Adipose tissue (tissue), 3 donors: ENCODE measurements at regions not wholly inside any gene's neighbourhood (a gene's known extent, or its start where the extent isn't known, plus 50 kb on each side); places are given as distances from the start of the nearest gene placed in this dataset.

Experiments
- H3K27ac ChIP-seq: one replicate; pipeline ENCODE4 v1.5.1; 2013; ENCODE audit warnings: low read depth, low read length
- WGBS, 3 donors: extraction: QIAGEN DNeasy Blood & Tissue Kit; methylation state at CpG; one replicate each; pipeline ENCODE4 v1.1.7; 2013; 5-methylcytosine and 5-hydroxymethylcytosine counted together
- donor health status: healthy with polysubstance abuse.
- donor health status: Bipolar disorder and iron deficiency.
- donor health status: healthy.

GRCh38 chr5:4737868-4738267, 402.3 kb upstream of the ADAMTS16 start:
- no peak overlapping the region for H3K27ac ChIP-seq
- 44 to 71% (median 52%) methylated on average over 1 of the region's 1 CpG for WGBS, 3 donors

DNA sequence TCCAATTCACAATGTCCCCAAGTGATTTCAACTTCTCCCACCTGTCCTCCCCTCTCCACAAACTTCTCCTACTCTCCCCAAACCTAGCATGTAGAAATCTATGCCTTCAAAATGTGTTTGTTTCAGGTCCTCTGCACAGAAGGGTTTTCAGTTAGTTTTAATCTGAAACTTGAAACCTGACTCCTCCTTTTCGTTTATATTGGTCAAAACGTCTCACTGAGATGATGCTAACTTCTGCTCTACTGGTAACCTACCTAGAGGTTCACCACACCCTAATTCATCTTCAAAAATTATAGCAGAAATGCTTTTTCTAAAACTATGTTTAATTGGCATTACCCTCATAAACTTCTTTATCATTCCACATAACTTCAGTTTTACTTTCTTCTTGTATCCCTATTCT, 401.8 kb upstream of the ADAMTS16 start:
- no peak overlapping the region for H3K27ac ChIP-seq
- WGBS, 3 donors = 32 to 61% (median 56%) methylated on average over 2 of the region's 2 CpGs

GRCh38 chr5:4740156-4740555, 400.0 kb upstream of the ADAMTS16 start:
- H3K27ac ChIP-seq = no peak overlapping the region
- 55 to 65% (median 60%) methylated on average over 8 of the region's 8 CpGs for WGBS, 3 donors

- 38 to 47% (median 46%) methylated on average over 2 of the region's 2 CpGs for WGBS, 3 donors
- no peak overlapping the region for H3K27ac ChIP-seq
These were observed 381.6 kb upstream of the ADAMTS16 start for GRCh38 chr5:4758550-4758949.

DNA sequence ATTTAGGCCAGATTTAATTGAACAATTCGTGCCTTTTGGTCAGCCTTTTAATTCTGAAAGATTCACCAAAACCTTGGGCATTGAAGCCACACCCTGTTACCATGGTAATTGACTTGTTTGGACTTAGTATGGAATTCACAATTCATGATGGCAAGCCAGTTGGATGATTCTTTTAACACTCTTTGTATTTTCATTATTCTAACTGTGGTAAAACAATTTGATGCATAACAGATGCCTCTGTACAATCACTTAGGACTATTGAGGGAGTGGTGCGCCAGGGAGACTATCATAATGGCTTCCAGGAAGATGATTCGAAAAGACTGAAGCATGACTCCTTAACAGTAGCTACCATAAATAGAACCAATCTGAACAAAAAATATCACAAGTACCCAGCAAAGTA, 381.1 kb upstream of the ADAMTS16 start:
- WGBS, 3 donors = 65 to 79% (median 73%) methylated on average over 3 of the region's 3 CpGs
- no peak overlapping the region for H3K27ac ChIP-seq

GRCh38 chr5:4762316-4762715, 377.8 kb upstream of the ADAMTS16 start:
- H3K27ac ChIP-seq = no peak overlapping the region
- WGBS, 3 donors = 77 to 91% (median 84%) methylated on average over 3 of the region's 3 CpGs

GRCh38 chr5:4765411-4765810, 374.7 kb upstream of the ADAMTS16 start:
- no peak overlapping the region for H3K27ac ChIP-seq
- WGBS, 3 donors = 79 to 88% (median 86%) methylated on average over 2 of the region's 2 CpGs

DNA sequence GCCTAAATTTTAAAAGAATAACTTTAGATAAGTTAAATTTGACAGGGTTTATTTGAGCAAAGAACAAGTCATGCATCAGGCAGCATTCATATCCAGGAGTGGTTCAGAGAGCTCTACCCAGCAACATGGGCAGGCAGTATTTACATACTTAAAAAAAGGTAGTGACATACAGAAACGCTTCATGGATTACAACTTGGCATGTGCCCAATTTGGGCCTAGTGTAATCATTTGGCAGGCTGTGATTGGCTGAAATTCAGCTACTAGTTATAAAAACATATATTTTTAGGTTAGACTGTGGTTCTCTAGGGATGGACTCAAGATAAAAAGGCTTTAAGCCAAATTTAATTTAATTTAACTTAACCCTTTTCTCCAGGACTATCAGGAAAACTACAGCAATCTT, 374.0 kb upstream of the ADAMTS16 start:
- H3K27ac ChIP-seq = no peak overlapping the region
- 40 to 61% (median 57%) methylated on average over 1 of the region's 1 CpG for WGBS, 3 donors

DNA sequence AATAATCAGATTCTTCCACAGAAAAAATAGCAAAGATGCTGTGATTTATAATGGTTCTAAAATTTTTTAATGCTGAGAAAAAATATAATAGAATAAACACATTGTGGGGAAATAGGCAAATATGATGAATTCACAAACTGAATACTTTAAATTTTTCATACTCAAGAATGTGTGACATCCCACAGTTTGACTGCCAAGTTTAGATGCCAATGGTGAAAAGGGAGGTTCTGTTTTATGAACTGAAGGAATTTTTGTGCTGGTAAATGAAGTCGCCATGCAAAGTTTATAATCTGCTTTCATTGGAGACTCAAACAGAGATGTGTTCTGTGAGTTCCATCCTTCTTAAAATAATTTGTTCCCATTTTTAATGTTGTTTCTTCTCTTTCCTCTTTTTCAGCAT, 367.5 kb upstream of the ADAMTS16 start:
- WGBS, 3 donors = 78 to 89% (median 78%) methylated on average over 1 of the region's 1 CpG

GRCh38 chr5:4773827-4774317, 366.3 kb upstream of the ADAMTS16 start:
- WGBS, 3 donors = 50 to 68% (median 58%) methylated on average over 1 of the region's 1 CpG
- no peak overlapping the region for H3K27ac ChIP-seq

More for the DNA sequence above, 367.5 kb upstream of the ADAMTS16 start:
- no peak overlapping the region for H3K27ac ChIP-seq

DNA sequence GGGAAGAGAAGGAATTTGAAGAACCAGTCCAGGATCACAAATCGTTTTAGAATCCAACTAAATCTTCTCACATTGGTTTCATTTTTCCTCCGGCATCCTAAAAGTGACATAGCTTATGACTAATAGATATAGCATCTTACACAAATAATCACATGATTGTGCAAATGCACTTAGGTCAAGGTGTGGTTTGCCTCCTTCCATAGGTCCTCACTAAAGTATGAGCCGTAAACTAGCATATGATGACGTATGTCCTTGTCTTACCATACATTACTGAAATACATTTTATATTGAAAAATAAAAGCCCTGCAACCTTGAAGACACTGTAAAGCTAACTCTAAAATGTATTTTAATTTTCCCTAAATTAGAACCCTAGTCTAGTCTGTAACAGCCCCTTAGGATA, 362.7 kb upstream of the ADAMTS16 start:
- H3K27ac ChIP-seq = no peak overlapping the region
- 73 to 77% (median 77%) methylated on average over 4 of the region's 4 CpGs for WGBS, 3 donors

- no peak overlapping the region for H3K27ac ChIP-seq
- 30 to 38% (median 34%) methylated on average over 4 of the region's 4 CpGs for WGBS, 3 donors
These were observed 359.5 kb upstream of the ADAMTS16 start for GRCh38 chr5:4780633-4781032.

DNA sequence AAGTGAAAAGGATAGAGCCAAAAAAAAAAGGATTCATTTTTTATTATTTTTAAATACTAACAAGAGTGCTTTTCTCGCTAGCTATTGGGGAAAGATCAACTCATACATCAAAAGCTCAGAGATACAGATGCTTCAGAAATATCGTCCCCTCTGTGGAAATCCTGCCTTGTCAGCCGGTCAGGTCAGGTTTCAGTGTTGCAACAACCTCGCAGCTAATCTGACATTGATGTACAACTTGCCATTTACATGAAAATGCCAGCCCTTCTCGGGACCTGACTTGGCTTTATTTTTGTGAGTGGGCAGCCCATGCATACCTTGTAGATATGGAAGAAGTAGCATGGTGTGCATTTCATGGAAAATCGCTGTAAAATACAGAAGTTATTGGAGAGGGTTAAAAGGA, 358.8 kb upstream of the ADAMTS16 start:
- H3K27ac ChIP-seq = no peak overlapping the region
- WGBS, 3 donors = 44 to 54% (median 50%) methylated on average over 6 of the region's 6 CpGs

DNA sequence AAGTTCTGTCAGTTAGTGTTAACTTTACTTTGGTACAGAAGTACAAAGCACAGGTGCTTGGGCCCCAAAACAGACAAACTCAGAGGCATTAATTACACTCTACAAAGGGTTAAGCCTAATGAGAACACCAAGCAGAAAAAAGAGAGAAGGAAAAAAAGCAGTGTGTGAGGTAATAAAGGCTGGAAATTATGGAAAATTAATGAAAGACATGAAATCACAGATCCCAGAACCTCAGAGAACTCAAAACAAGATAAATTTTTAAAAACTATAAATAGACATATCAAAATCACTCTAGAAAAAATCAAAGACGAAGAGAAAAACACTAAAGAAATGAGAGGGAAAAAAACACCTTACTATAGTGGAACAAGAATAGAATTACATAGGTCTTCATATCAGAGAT, 354.2 kb upstream of the ADAMTS16 start:
- no peak overlapping the region for H3K27ac ChIP-seq
- WGBS, 3 donors = 24 to 54% (median 49%) methylated on average over 1 of the region's 1 CpG

DNA sequence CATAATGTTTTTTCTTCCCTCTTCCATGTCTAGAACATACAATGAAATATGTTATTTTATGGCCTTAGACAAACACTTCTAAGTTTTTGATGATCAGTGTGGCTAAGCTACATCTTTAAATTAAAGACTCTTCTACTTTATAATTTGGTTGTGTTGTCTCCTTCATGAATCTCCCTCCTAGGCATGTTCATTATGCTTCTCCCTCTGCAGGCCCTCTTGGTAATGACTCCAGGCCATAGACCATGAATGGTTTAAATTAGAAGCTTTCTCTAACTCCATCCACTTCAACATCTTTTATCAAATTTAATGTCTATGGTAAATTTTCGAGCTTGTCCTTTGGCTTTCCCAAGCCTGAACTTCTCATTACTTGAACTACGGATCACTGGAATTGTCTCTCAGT, 342.7 kb upstream of the ADAMTS16 start:
- 65 to 83% (median 81%) methylated on average over 2 of the region's 2 CpGs for WGBS, 3 donors
- H3K27ac ChIP-seq = no peak overlapping the region

DNA sequence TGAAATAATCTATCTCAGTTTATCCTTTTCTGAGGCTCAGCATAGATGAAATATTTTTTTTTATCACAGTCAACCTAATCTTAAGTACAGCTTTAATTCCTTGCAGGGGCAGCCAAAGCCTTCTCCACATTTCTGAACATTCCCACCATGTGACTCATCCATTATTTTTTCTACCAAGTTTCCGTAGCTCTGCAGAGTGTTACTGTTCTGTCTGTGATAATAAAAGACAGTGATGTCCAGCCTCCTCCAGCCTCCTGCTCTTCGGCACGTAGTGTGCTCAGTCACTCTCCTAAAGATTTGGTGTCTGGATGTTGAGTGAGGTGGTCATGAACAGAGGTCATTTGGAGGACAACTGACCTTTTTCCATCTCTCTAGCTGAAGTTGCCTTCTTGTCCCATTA, 338.1 kb upstream of the ADAMTS16 start:
- no peak overlapping the region for H3K27ac ChIP-seq
- WGBS, 3 donors = 32 to 57% (median 33%) methylated on average over 3 of the region's 3 CpGs

- 58 to 81% (median 76%) methylated on average over 12 of the region's 12 CpGs for WGBS, 3 donors
- no peak overlapping the region for H3K27ac ChIP-seq
These were observed 335.3 kb upstream of the ADAMTS16 start for GRCh38 chr5:4804691-4805360.

- H3K27ac ChIP-seq = no peak overlapping the region
- 66 to 80% (median 77%) methylated on average over 3 of the region's 3 CpGs for WGBS, 3 donors
These were observed 325.1 kb upstream of the ADAMTS16 start for GRCh38 chr5:4815002-4815401.

DNA sequence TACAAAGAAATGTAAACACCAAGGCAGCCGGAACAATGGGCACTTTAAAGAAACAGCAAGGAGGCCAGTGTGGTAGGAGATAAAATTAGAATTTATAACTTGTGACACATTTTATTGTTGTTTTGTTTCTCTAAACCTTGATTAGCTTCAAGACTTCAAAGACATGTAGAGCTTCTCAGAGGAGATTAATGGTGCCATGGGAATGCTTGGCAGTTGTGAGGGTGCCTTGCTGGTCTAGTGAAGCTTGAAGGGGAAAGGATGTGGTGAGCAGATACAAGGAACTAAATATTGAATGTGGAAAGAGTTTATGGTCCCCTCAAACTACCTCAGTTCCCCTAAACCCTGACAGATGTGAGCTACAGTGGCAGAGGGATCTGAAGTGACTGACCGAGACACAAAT, 322.4 kb upstream of the ADAMTS16 start:
- H3K27ac ChIP-seq = no peak overlapping the region
- 42 to 62% (median 58%) methylated on average over 2 of the region's 2 CpGs for WGBS, 3 donors

DNA sequence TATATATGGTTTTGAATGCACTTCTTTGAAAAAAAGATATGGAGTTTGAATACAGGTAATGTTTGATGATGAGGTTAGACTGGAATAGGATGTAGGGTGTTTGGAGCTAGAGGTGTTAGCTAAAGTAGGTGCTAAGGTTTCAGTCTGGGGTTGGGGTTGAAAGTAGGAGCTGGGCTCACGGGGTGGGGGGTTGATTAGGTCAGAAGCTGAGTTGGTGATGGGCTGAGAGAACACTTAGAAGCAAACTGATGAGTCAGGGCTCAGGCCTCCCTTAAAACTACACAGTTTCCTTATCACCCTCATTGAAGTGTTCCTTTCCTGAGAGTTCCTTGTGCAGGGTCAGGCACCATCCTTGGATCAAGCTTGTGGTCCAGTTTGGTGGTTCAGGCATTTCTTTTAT, 308.8 kb upstream of the ADAMTS16 start:
- 31 to 44% (median 36%) methylated on average over 1 of the region's 1 CpG for WGBS, 3 donors
- no peak overlapping the region for H3K27ac ChIP-seq
